ENCODE measurements at regions not wholly inside any gene's neighbourhood (a gene's known extent, or its start where the extent isn't known, plus 50 kb on each side); places are given as distances from the start of the nearest gene placed in this dataset.

DNA sequence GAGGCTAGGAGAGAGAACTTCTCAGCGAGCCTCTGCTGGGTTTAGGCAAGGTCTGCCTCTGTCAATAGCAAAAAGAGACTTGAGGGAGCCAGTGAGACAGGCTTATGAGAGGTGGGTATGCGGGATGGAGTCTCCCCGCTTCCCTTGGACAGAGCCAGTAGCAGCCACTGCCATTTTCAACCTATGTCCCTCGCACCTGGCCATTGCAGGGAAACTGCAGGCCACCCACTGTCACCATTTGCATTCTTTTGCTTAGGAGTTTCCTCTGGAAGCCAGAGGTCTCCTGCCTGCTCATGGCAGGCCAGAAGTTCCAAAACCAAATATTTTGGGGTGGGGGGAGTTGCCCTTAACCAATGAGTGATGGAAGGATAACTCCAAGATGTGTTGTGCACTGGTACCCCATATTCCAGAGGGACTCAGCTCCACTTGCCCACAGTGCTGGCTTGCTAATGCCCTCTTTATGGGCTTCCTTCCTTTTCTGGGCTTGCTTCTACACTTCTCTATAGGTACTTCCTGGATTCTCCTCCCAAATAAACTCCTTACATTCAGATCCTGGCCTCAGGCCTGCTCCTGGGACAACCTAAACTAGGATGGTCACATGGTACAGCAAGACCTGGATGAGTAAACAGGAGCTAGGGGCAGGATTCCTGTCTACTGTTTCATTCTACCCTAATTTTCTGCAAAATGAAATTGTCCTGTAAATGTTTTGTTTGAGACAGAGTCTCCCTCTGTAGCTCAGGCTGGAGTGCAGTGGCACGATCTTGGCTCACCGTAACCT, 108.9 kb upstream of the PROK2 start:
- Histone ChIP-seq H3K9me3 (no peaks in the 10 kb centered on the region), H3K4me3 (no peak overlapping the region), H3K27me3 (no peaks in the 10 kb centered on the region), H3K36me3 (no peaks in the 10 kb centered on the region), H3K27ac (no peak overlapping the region), H3K4me1 (no peaks in the 10 kb centered on the region)
- DNase-seq: no peak
- ATAC-seq: no peak
- intact Hi-C loops (cut with DNase I; ENCODE audit: low total_unique reads) (no loop called here), in situ Hi-C loops (cut with MboI; ENCODE audit: low sequenced_read_pairs in 4 of 4) (loop anchor here in 2 of 4 donors (25.0 kb wide), 1 partner anchor 1193 kb away; no protein-coding TSS in a partner anchor)
- TF ChIP-seq POLR2A (IDR thresholded peaks at IDR 0.05): no peak
- TF ChIP-seq, protein P1, sequence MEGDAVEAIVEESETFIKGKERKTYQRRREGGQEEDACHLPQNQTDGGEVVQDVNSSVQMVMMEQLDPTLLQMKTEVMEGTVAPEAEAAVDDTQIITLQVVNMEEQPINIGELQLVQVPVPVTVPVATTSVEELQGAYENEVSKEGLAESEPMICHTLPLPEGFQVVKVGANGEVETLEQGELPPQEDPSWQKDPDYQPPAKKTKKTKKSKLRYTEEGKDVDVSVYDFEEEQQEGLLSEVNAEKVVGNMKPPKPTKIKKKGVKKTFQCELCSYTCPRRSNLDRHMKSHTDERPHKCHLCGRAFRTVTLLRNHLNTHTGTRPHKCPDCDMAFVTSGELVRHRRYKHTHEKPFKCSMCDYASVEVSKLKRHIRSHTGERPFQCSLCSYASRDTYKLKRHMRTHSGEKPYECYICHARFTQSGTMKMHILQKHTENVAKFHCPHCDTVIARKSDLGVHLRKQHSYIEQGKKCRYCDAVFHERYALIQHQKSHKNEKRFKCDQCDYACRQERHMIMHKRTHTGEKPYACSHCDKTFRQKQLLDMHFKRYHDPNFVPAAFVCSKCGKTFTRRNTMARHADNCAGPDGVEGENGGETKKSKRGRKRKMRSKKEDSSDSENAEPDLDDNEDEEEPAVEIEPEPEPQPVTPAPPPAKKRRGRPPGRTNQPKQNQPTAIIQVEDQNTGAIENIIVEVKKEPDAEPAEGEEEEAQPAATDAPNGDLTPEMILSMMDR (IDR thresholded peaks at IDR 0.05 in 4 of 5, conservative IDR thresholded peaks at IDR 0.05 in 1 of 5): no peak

DNA sequence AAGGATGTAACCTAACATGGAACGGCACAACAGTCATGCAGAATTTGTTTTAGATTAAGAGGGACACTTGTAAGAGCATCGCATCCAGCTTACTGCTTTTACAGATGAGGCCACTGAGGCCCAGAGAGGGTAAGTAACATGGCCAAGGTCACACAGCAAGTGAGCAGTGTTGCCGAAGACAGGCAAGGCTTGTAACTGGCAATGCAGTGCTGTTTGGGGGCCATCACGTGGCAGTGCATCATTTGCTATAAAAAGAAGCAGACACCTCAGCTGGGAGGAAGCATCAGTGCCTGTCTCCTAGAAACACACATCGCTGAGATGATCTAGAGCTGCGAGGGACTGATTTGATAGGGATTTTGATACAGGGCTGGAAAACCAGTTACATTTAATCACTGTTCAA, 108.2 kb upstream of the PROK2 start:
- ATAC-seq: no peak
- TF ChIP-seq, protein P1 (IDR thresholded peaks at IDR 0.05 in 4 of 5, conservative IDR thresholded peaks at IDR 0.05 in 1 of 5): no peak
- no peak for TF ChIP-seq POLR2A (IDR thresholded peaks at IDR 0.05)
- intact Hi-C loops (cut with DNase I; ENCODE audit: low total_unique reads) (no loop called here), in situ Hi-C loops (cut with MboI; ENCODE audit: low sequenced_read_pairs in 4 of 4) (loop anchor here in 2 of 4 donors (25.0 kb wide), 1 partner anchor 1194 kb away; no protein-coding TSS in a partner anchor)
- Histone ChIP-seq H3K27me3 (no peaks in the 10 kb centered on the region), H3K36me3 (no peaks in the 10 kb centered on the region), H3K4me3 (no peak overlapping the region), H3K4me1 (no peaks in the 10 kb centered on the region), H3K27ac (no peak overlapping the region), H3K9me3 (no peaks in the 10 kb centered on the region)
- DNase-seq: no peak

DNA sequence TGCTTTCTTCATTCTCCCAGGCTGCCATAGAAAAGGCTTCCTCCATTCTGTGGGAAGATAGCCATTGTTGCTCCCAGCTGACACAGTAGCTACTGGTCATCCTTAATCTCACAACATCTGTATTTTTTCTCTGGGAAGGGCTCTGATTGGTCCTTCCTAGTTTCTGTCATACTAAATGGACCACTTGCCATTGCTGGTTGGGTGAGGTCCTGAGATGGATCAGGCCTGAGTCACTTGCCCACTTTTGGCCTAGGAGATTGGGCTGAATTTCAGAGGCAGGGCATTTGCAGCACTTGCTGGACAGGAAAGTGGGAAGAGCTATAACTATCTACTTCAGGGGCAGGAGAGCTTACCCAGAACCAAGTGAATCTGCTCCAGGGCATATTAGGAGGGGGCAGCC, 106.5 kb upstream of the PROK2 start:
- Histone ChIP-seq H3K36me3 (no peaks in the 10 kb centered on the region), H3K4me3 (no peak overlapping the region), H3K9me3 (no peaks in the 10 kb centered on the region), H3K27ac (no peak overlapping the region), H3K27me3 (no peaks in the 10 kb centered on the region), H3K4me1 (no peaks in the 10 kb centered on the region)
- in situ Hi-C loops (cut with MboI; ENCODE audit: low sequenced_read_pairs in 4 of 4) (loop anchor here in 2 of 4 donors (25.0 kb wide), 1 partner anchor 1196 kb away; no protein-coding TSS in a partner anchor), intact Hi-C loops (cut with DNase I; ENCODE audit: low total_unique reads) (no loop called here)
- TF ChIP-seq, protein P1 (IDR thresholded peaks at IDR 0.05 in 4 of 5, conservative IDR thresholded peaks at IDR 0.05 in 1 of 5): no peak
- TF ChIP-seq POLR2A (IDR thresholded peaks at IDR 0.05): no peak
- ATAC-seq (no peak), DNase-seq (no peak)

DNA sequence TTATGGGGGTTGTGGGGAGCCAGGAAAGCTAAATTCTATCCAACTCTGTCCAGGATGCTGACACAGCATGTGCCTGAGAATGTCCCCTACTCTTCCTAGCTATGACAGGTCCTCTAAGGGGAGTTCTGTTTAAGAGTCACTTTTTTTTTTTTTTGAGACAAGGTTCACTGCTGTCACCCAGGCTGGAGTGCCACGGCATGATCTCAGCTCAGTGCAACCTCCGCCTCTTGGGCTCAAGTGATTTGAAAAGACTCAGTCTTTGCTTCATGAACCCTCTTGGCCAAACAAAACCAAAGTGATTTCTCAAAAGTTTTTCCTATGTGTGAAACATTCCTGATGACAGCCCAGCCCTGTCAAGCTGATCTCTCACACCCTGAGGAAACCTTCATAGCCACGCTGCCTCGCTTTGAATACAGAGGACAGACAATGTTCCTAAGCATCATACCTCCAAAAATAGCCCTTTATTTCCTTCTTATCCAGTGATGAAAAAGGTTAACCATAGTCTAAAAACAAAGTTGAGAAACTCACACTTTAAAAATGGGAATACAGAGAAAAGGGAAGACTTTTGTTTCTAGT, 105.5 kb upstream of the PROK2 start:
- Histone ChIP-seq H3K36me3 (no peaks in the 10 kb centered on the region), H3K4me1 (no peaks in the 10 kb centered on the region), H3K27ac (no peak overlapping the region), H3K27me3 (no peaks in the 10 kb centered on the region), H3K4me3 (no peak overlapping the region), H3K9me3 (no peaks in the 10 kb centered on the region)
- in situ Hi-C loops (cut with MboI; ENCODE audit: low sequenced_read_pairs in 4 of 4) (loop anchor here in 2 of 4 donors (25.0 kb wide), 1 partner anchor 1197 kb away; no protein-coding TSS in a partner anchor), intact Hi-C loops (cut with DNase I; ENCODE audit: low total_unique reads) (no loop called here)
- no peak for TF ChIP-seq POLR2A (IDR thresholded peaks at IDR 0.05)
- TF ChIP-seq, protein P1 (IDR thresholded peaks at IDR 0.05 in 4 of 5, conservative IDR thresholded peaks at IDR 0.05 in 1 of 5): no peak
- ATAC-seq (no peak), DNase-seq (no peak)

Measured in gastrocnemius medialis (tissue), 4 donors.